Activated naive CD4-positive, alpha-beta T cell treated with Interleukin-2 at 50 U/mL for 16 hours (primary cell): ENCODE measurements at regions not wholly inside any gene's neighbourhood (a gene's known extent, or its start where the extent isn't known, plus 50 kb on each side); places are given as distances from the start of the nearest gene placed in this dataset.

Experiments
- DNase-seq: peaks from one replicate; pipeline ENCODE4 v3.0.0-alpha.2; 2020

DNA sequence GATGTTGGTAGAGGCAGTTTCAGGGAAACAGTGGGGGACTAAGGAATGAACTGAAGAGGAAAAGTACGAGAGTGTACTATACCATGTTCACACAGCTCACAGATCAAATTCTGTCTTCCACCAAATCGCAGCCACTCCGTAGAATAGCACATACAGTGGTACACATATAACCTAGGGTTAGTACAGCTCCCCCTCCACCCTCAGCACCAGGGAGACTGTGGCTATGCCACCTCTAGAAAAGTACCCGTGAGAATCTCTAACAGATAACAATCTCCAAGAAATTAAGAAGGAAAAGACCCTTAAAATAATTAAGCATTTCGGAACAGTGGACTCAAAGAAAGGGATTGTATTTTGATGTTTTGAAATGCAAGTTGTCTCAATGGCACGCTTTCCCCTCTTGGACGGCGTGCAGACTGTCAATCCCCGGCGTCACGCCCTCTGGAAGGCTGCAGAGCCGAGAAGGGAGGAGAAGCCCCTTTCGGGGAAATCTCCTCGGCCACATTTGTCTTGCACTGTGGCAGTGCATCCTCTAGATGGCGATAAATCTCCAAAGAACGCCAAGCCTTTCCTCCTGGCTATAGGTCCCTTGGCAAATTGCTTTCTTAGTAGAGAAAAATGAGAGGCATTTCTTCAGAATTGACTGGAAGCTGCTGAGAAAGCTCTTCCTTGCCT is 345.0 kb downstream of the REEP3 start:
- peak; percentile 44 for DNase-seq

DNA sequence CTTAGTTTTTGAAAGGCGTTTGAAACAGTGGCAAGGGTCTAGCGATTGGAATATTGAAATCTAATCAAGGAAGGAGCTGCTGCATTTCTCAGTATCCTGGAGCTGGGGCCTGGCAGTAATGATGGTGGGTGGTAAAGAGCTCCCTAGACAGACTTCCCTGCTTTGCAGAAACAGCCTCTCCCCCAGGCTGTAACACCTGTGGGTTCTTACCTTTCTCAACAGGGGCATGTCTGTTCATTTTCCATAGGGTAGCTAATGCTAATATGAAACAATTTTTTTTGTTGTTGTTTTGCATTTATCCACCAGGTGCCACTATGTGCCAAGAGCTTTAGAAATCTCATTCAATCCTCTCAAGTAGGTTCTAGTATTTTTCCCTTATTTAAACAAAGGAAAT is 345.5 kb downstream of the REEP3 start:
- no peak for DNase-seq

DNA sequence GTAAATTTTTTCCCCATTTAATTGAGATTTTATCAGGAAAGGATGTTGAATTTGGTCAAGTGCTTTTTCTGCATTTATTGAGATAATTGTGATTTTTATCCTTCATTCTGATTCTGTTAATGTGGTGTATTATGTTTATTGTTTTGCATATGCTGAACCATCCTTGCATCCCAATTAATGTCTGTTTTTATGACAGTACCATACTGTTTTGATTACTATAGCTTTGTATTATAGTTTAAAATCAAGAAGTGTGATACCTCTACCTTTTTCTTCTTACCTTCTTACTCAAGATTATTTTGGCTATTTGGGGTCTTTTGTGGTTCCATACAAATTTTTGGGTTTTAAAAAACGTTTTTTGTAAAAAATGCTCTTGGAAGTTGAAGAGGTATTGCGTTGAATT is 357.2 kb downstream of the REEP3 start:
- DNase-seq, result no peak

- no peak for DNase-seq
Observed at GRCh38 chr10:63883861-63884260, 362.7 kb downstream of the REEP3 start.

DNA sequence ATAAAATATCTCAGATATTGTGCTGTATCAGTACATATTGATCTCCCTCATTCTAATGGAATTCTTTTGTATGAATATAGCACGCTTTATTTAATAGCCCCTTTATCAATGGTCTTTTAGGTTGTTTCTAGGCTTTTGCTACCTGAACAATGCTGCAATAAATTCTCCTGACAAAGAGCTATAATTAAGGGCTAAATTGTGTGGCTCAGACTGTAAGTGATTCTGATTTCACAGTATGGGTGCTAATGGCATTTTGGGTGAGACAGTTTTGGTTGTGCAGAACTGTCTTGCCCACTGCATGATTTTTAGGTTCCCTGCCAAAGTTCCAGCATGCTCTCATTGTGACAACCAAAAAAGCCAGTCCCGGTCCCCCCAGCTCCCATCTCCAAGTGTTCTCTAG is 363.2 kb downstream of the REEP3 start:
- DNase-seq, result no peak

GRCh38 chr10:63885156-63885555 is 364.0 kb downstream of the REEP3 start:
- DNase-seq, result no peak

GRCh38 chr10:63886281-63887022 is 365.3 kb downstream of the REEP3 start:
- no peak for DNase-seq

DNA sequence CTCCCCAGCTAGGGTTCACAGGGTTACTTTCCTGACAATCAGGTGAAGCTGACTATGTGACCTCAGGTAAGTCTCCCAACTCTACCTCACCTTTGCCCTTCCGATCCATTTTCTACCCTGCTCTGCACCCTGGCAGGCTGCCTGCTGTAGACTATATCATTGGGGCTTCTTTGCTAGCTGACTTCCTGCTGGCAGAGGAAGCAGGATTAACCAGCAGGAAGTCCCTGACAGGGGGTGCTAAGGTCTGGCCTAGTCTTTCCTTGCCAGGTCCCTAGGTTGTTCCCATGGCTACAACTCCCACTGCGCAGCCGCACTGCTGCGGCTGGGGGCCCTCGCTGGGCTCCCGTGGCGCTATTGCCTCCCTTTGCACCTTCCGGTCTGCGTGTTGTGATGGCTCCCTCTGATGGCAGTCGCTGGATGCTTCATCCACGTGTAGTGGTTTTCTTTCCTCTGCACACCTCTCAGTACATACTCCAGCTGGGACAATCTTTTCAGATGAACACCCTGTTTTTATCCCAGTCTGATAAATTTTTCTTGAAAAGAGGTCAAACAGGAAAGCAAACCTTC is 365.9 kb downstream of the REEP3 start:
- no peak for DNase-seq

- no peak for DNase-seq
Observed at GRCh38 chr10:63887600-63888370, 366.6 kb downstream of the REEP3 start.

- no peak for DNase-seq
Observed at GRCh38 chr10:63889803-63890202, 368.6 kb downstream of the REEP3 start.

- no peak for DNase-seq
Observed at GRCh38 chr10:63896992-63897391, 375.8 kb downstream of the REEP3 start.

DNA sequence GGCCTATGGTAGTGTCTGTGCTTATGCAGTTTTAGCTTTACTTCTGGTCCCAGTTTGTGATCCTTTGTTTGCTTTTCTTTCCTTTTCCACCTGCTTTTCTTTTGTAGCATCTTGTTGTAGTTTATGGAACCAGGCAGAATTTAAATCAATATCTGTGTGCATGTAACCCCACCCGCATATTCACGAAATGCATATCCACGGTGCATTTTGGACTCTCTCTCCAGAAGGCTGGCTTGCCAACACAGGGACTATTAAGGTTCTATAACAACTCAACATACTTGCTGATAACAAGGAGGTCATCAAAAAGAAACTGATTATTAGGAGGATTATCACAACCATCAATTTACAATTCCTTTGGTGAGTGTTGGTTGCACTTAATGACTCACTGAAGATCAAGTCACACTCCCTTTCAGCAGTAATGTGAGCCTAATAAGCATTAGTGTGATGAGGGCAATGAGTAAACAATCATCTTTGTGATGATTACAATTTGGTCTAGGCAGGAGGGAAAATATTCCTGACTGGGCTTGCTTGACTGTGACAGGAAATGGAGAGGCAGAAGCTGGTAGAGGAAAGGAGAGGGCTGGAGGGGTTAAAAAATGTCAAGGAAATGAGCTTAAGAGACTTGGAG is 378.6 kb downstream of the REEP3 start:
- no peak for DNase-seq

DNA sequence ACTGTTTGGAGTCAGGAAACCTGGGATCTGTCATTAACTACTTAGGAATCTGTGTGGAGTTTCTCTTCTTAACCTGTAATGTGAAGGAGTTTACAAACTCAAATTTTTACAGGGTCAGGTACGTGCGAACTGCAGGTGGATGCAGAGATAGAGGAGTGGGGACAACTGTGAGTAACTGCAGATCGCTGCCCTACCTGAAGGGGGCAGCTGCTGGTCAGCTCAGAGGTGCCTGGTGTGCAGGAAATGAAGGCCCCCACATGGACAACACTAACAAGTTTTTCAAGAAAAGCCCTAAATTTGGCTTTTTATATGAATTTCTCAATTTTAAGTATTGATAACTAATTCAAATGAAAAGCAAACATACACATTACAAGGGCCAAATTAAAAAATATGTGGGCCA is 380.0 kb downstream of the REEP3 start:
- no peak for DNase-seq

- no peak for DNase-seq
Observed at GRCh38 chr10:63901881-63902280, 380.7 kb downstream of the REEP3 start.

DNA sequence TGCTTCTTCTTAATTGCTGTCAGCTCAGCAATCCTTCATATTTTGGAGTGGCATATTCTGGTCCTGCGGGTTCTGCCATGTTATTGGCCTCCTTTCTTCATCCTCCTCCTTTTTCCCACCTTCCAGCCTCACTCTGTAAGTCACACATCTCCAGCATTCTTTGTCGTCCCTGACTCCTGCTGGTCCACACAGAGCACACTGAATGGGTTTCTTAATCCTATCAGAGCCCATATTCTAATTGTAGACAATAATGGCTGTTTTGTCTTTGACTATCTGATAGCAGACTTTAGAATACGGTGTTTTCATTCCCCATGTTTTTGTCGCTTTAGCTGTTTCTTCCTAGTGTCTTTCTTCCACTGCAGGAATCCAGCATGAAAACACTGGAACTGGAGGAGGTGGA is 389.6 kb downstream of the REEP3 start:
- no peak for DNase-seq

- DNase-seq, result no peak
Observed at GRCh38 chr10:63915240-63915639, 394.0 kb downstream of the REEP3 start.

- no peak for DNase-seq
Observed at GRCh38 chr10:63917363-63917762, 396.2 kb downstream of the REEP3 start.

- DNase-seq, result no peak
Observed at GRCh38 chr10:63919575-63920279, 398.5 kb downstream of the REEP3 start.

- DNase-seq, result no peak
Observed at GRCh38 chr10:63920926-63921325, 399.7 kb downstream of the REEP3 start.

GRCh38 chr10:63921908-63922467 is 400.8 kb downstream of the REEP3 start:
- DNase-seq, result no peak

- no peak for DNase-seq
Observed at GRCh38 chr10:63922468-63923284, 401.5 kb downstream of the REEP3 start.
